ENCODE measurements at regions not wholly inside any gene's neighbourhood (a gene's known extent, or its start where the extent isn't known, plus 50 kb on each side); places are given as distances from the start of the nearest gene placed in this dataset.

- no peak for TF ChIP-seq CTCF (IDR thresholded peaks at IDR 0.05; ENCODE audit: low read depth, low read length)
- no peak overlapping the region for H3K4me3 ChIP-seq (ENCODE audit: low read depth, low read length)
Measured at GRCh38 chr3:112765531-112765930, 81.1 kb downstream of the CD200R1L start.

GRCh38 chr3:112763258-112763657 is 83.4 kb downstream of the CD200R1L start:
- H3K4me3 ChIP-seq (ENCODE audit: low read depth, low read length): no peak overlapping the region
- TF ChIP-seq CTCF (IDR thresholded peaks at IDR 0.05; ENCODE audit: low read depth, low read length): no peak

GRCh38 chr3:112761062-112761638 is 85.5 kb downstream of the CD200R1L start:
- TF ChIP-seq CTCF (IDR thresholded peaks at IDR 0.05; ENCODE audit: low read depth, low read length): no peak
- H3K4me3 ChIP-seq (ENCODE audit: low read depth, low read length): no peak overlapping the region

GRCh38 chr3:112759681-112760080 is 87.0 kb downstream of the CD200R1L start:
- no peak for TF ChIP-seq CTCF (IDR thresholded peaks at IDR 0.05; ENCODE audit: low read depth, low read length)

GRCh38 chr3:112759210-112759609 is 87.5 kb downstream of the CD200R1L start:
- no peak for TF ChIP-seq CTCF (IDR thresholded peaks at IDR 0.05; ENCODE audit: low read depth, low read length)
- H3K4me3 ChIP-seq (ENCODE audit: low read depth, low read length): no peak overlapping the region

More at GRCh38 chr3:112759681-112760080, 87.0 kb downstream of the CD200R1L start:
- H3K4me3 ChIP-seq (ENCODE audit: low read depth, low read length): no peak overlapping the region

- H3K4me3 ChIP-seq (ENCODE audit: low read depth, low read length): no peak overlapping the region
Measured at GRCh38 chr3:112757197-112757596, 89.5 kb downstream of the CD200R1L start.

More at GRCh38 chr3:112757197-112757596, 89.5 kb downstream of the CD200R1L start:
- no peak for TF ChIP-seq CTCF (IDR thresholded peaks at IDR 0.05; ENCODE audit: low read depth, low read length)

Data from WI38 (cell line).